HL-60 (cell line): ENCODE measurements at regions not wholly inside any gene's neighbourhood (a gene's known extent, or its start where the extent isn't known, plus 50 kb on each side); places are given as distances from the start of the nearest gene placed in this dataset.

Experiments used
- GABPA ChIP-seq: IDR thresholded peaks from 2 replicates; pipeline ENCODE4 v1.6.1; 2012; ENCODE audit warnings: low read depth
- POLR2AphosphoS5 ChIP-seq: IDR thresholded peaks from 2 replicates; pipeline ENCODE4 v1.6.1; 2012; ENCODE audit warnings: low read depth
- TF ChIP-seq, protein P1 (sequence below): IDR thresholded peaks from one replicate; pipeline ENCODE4 v1.5.1; 2011; ENCODE audit warnings: low read length, control low read depth, inconsistent platforms; ENCODE audit not compliant: insufficient read depth
- TF ChIP-seq, protein P2 (sequence below): IDR thresholded peaks from 2 replicates; pipeline ENCODE4 v1.6.1; 2012; ENCODE audit warnings: low read depth; ENCODE audit not compliant: insufficient replicate concordance

DNA sequence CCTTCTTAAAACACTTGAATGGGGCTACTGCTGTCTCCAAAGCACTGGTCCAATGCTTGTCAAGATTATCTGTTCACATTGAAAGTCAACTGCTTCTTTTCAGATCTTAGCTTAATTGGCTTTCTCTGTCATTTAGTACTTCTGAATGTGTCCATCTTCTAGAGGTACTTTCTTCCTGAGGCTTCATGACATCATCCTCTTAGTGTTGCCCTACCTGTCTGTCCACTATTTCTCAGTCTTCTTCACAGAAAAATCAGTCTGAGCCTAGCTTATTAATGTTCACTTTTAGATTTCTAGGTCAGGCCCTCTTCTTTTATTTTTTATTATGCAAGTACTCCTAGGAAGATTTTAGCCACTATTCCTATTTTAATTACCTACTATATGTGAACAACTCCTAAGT, 899.9 kb downstream of the DTWD2 start:
- TF ChIP-seq, protein P1, sequence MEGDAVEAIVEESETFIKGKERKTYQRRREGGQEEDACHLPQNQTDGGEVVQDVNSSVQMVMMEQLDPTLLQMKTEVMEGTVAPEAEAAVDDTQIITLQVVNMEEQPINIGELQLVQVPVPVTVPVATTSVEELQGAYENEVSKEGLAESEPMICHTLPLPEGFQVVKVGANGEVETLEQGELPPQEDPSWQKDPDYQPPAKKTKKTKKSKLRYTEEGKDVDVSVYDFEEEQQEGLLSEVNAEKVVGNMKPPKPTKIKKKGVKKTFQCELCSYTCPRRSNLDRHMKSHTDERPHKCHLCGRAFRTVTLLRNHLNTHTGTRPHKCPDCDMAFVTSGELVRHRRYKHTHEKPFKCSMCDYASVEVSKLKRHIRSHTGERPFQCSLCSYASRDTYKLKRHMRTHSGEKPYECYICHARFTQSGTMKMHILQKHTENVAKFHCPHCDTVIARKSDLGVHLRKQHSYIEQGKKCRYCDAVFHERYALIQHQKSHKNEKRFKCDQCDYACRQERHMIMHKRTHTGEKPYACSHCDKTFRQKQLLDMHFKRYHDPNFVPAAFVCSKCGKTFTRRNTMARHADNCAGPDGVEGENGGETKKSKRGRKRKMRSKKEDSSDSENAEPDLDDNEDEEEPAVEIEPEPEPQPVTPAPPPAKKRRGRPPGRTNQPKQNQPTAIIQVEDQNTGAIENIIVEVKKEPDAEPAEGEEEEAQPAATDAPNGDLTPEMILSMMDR = no peak
- TF ChIP-seq POLR2AphosphoS5 (no peak), GABPA (no peak)
- TF ChIP-seq, protein P2, sequence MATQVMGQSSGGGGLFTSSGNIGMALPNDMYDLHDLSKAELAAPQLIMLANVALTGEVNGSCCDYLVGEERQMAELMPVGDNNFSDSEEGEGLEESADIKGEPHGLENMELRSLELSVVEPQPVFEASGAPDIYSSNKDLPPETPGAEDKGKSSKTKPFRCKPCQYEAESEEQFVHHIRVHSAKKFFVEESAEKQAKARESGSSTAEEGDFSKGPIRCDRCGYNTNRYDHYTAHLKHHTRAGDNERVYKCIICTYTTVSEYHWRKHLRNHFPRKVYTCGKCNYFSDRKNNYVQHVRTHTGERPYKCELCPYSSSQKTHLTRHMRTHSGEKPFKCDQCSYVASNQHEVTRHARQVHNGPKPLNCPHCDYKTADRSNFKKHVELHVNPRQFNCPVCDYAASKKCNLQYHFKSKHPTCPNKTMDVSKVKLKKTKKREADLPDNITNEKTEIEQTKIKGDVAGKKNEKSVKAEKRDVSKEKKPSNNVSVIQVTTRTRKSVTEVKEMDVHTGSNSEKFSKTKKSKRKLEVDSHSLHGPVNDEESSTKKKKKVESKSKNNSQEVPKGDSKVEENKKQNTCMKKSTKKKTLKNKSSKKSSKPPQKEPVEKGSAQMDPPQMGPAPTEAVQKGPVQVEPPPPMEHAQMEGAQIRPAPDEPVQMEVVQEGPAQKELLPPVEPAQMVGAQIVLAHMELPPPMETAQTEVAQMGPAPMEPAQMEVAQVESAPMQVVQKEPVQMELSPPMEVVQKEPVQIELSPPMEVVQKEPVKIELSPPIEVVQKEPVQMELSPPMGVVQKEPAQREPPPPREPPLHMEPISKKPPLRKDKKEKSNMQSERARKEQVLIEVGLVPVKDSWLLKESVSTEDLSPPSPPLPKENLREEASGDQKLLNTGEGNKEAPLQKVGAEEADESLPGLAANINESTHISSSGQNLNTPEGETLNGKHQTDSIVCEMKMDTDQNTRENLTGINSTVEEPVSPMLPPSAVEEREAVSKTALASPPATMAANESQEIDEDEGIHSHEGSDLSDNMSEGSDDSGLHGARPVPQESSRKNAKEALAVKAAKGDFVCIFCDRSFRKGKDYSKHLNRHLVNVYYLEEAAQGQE = no peak
